ENCODE measurements at regions not wholly inside any gene's neighbourhood (a gene's known extent, or its start where the extent isn't known, plus 50 kb on each side); places are given as distances from the start of the nearest gene placed in this dataset.

- Histone ChIP-seq H4K20me1 (ENCODE audit: insufficient read depth) (no peaks in the 10 kb centered on the region), H2AFZ (no peak overlapping the region), H3K27ac (no peak overlapping the region), H3K9me3 (ENCODE audit: insufficient read depth, low read depth) (no peaks in the 10 kb centered on the region), H3K79me2 (ENCODE audit: low read depth) (no peaks in the 10 kb centered on the region), H3K9me2 (ENCODE audit: insufficient read depth) (no peaks in the 10 kb centered on the region), H3K4me3 (no peak overlapping the region), H3K36me3 (ENCODE audit: low read depth) (no peaks in the 10 kb centered on the region), H3K27me3 (ENCODE audit: insufficient read depth, low read depth) (no peaks in the 10 kb centered on the region), H3K4me1 (replicated peaks; ENCODE audit: insufficient read depth) (no peaks in the 10 kb centered on the region), H3K4me2 (no peak overlapping the region), H3F3A (ENCODE audit: insufficient read depth, low read depth) (no peaks in the 10 kb centered on the region)
- ChIA-PET POLR2A (ENCODE audit: unreplicated experiment) (no interaction called here), CTCF (no interaction called here)
- DNase-seq: no peak
- intact Hi-C loops (cut with micrococcal nuclease; ENCODE audit: unreplicated experiment): no loop called here
- BruUV-seq (replicated peaks): no TSS peak
- no peak for TF ChIP-seq EZH2 (IDR thresholded peaks at IDR 0.05; ENCODE audit: low read depth)
Observed at GRCh38 chr2:59604123-59604522, 949.3 kb downstream of the BCL11A start.

- no peak overlapping the region for H3K27ac ChIP-seq
- ChIA-PET CTCF (no interaction called here), POLR2A (ENCODE audit: unreplicated experiment) (no interaction called here)
- TF ChIP-seq CTCF (conservative IDR thresholded peaks at IDR 0.05) (no peak), EZH2 (IDR thresholded peaks at IDR 0.05; ENCODE audit: low read depth) (no peak)
- H3K4me2 ChIP-seq: no peak overlapping the region
- no peaks in the 10 kb centered on the region for H3K36me3 ChIP-seq (ENCODE audit: low read depth)
- H3K9me3 ChIP-seq (ENCODE audit: insufficient read depth, low read depth): no peaks in the 10 kb centered on the region
- no peak for DNase-seq
- no peaks in the 10 kb centered on the region for H3K79me2 ChIP-seq (ENCODE audit: low read depth)
- no peak overlapping the region for H2AFZ ChIP-seq
- no peaks in the 10 kb centered on the region for H3K4me1 ChIP-seq (replicated peaks; ENCODE audit: insufficient read depth)
- H4K20me1 ChIP-seq (ENCODE audit: insufficient read depth): no peaks in the 10 kb centered on the region
- intact Hi-C loops (cut with micrococcal nuclease; ENCODE audit: unreplicated experiment): no loop called here
- H3K9me2 ChIP-seq (ENCODE audit: insufficient read depth): no peaks in the 10 kb centered on the region; the same call in 1 of the 2 replicates
- BruUV-seq (replicated peaks): no TSS peak
- H3K27me3 ChIP-seq (ENCODE audit: insufficient read depth, low read depth): no peaks in the 10 kb centered on the region
- H3F3A ChIP-seq (ENCODE audit: insufficient read depth, low read depth): no peaks in the 10 kb centered on the region
- no peak overlapping the region for H3K4me3 ChIP-seq
Observed at GRCh38 chr2:59594671-59595222, 958.7 kb downstream of the BCL11A start.

GRCh38 chr2:59590798-59591197 is 962.7 kb downstream of the BCL11A start:
- Histone ChIP-seq H3K4me3 (no peak overlapping the region), H3K36me3 (ENCODE audit: low read depth) (no peaks in the 10 kb centered on the region), H3K79me2 (ENCODE audit: low read depth) (no peaks in the 10 kb centered on the region), H2AFZ (no peak overlapping the region), H4K20me1 (ENCODE audit: insufficient read depth) (no peaks in the 10 kb centered on the region), H3K4me2 (no peak overlapping the region), H3F3A (ENCODE audit: insufficient read depth, low read depth) (no peaks in the 10 kb centered on the region), H3K27ac (no peak overlapping the region), H3K4me1 (replicated peaks; ENCODE audit: insufficient read depth) (no peaks in the 10 kb centered on the region), H3K27me3 (ENCODE audit: insufficient read depth, low read depth) (no peaks in the 10 kb centered on the region), H3K9me3 (ENCODE audit: insufficient read depth, low read depth) (no peaks in the 10 kb centered on the region), H3K9me2 (ENCODE audit: insufficient read depth) (no peaks in the 10 kb centered on the region; the same call in 1 of the 2 replicates)
- ChIA-PET POLR2A (ENCODE audit: unreplicated experiment) (no interaction called here), CTCF (no interaction called here)
- intact Hi-C loops (cut with micrococcal nuclease; ENCODE audit: unreplicated experiment): no loop called here
- no peak for DNase-seq
- no TSS peak for BruUV-seq (replicated peaks)
- TF ChIP-seq EZH2 (IDR thresholded peaks at IDR 0.05; ENCODE audit: low read depth): no peak
- no peak for TF ChIP-seq CTCF (conservative IDR thresholded peaks at IDR 0.05)

- H2AFZ ChIP-seq: no peak overlapping the region
- no peaks in the 10 kb centered on the region for H3K27me3 ChIP-seq (ENCODE audit: insufficient read depth, low read depth)
- H3F3A ChIP-seq (ENCODE audit: insufficient read depth, low read depth): no peaks in the 10 kb centered on the region
- no peaks in the 10 kb centered on the region for H3K36me3 ChIP-seq (ENCODE audit: low read depth)
- DNase-seq: no peak
- H4K20me1 ChIP-seq (ENCODE audit: insufficient read depth): no peaks in the 10 kb centered on the region
- TF ChIP-seq EZH2 (IDR thresholded peaks at IDR 0.05; ENCODE audit: low read depth) (no peak), CTCF (conservative IDR thresholded peaks at IDR 0.05) (no peak)
- CTCF ChIA-PET: no interaction called here
- no peak overlapping the region for H3K27ac ChIP-seq
- H3K4me3 ChIP-seq: no peak overlapping the region
- no peaks in the 10 kb centered on the region for H3K4me1 ChIP-seq (replicated peaks; ENCODE audit: insufficient read depth)
- intact Hi-C loops (cut with micrococcal nuclease; ENCODE audit: unreplicated experiment): no loop called here
- POLR2A ChIA-PET (ENCODE audit: unreplicated experiment): no interaction called here
- no peaks in the 10 kb centered on the region for H3K79me2 ChIP-seq (ENCODE audit: low read depth)
- H3K4me2 ChIP-seq: no peak overlapping the region
- BruUV-seq (replicated peaks): no TSS peak
- H3K9me2 ChIP-seq (ENCODE audit: insufficient read depth): no peaks in the 10 kb centered on the region; the same call in 1 of the 2 replicates
- H3K9me3 ChIP-seq (ENCODE audit: insufficient read depth, low read depth): no peaks in the 10 kb centered on the region
Observed at GRCh38 chr2:59589881-59590280, 963.6 kb downstream of the BCL11A start.

Measured in PC-9 (cell line).